Endothelial cell of umbilical vein (primary cell): ENCODE measurements at regions not wholly inside any gene's neighbourhood (a gene's known extent, or its start where the extent isn't known, plus 50 kb on each side); places are given as distances from the start of the nearest gene placed in this dataset.

Experiments used
- BruUV-seq: library from RNA; stranded (reverse); fragments of 400-500 nt; replicated peaks from 2 replicates; lab custom pipeline; 2021; lab: Mats Ljungman, UMichigan
- CTCF ChIA-PET: fragments of 300-600, 350-600 bp; sonication (Branson Sonifier 250); formaldehyde crosslinking; loops from one replicate; lab custom pipeline; 2021; ENCODE audit warnings: antibody characterized with exemption, inconsistent platforms; lab: Charles Lee
- POLR2A ChIA-PET: fragments of 300-600, 350-600 bp; sonication (Branson Sonifier 250); formaldehyde crosslinking; loops from one replicate; lab custom pipeline; 2021; ENCODE audit warnings: antibody characterized with exemption, inconsistent platforms; lab: Charles Lee
- DNase-seq: peaks from one replicate; pipeline ENCODE4 v3.0.0-alpha.2; 2011; ENCODE audit warnings: low read depth, low spot score
- FAIRE-seq: peaks from 2 replicates; lab custom pipeline; 2011; peaks lifted over from hg19 to GRCh38; lab: Jason Lieb, UNC
- H2AFZ ChIP-seq: 2 replicates; pipeline ENCODE4 v1.6.0; 2012; ENCODE audit warnings: low read depth, low read length, control low read depth, inconsistent platforms
- H3K27ac ChIP-seq: 2 replicates; pipeline ENCODE4 v1.5.1; 2011; ENCODE audit warnings: low read depth, mild to moderate bottlenecking, control low read depth, low read length, moderate library complexity; ENCODE audit not compliant: insufficient read depth
- H3K27me3 ChIP-seq, 2 experiments: 2 replicates each; pipeline versions ENCODE4 v1.6.0 to v1.6.1; 2011; ENCODE audit warnings: low read length in 2 of 2, mixed read lengths in 1 of 2; ENCODE audit not compliant: control insufficient read depth in 2 of 2, insufficient read depth in 2 of 2
- H3K36me3 ChIP-seq, 2 experiments: 2 replicates in 1 of 2; 3 replicates in 1 of 2; pipeline ENCODE4 v1.5.1; 2011; ENCODE audit warnings: low read length in 2 of 2, mild to moderate bottlenecking in 1 of 2, moderate library complexity in 1 of 2; ENCODE audit not compliant: control insufficient read depth in 2 of 2, insufficient read depth in 2 of 2; ENCODE audit errors: extremely low read depth in 1 of 2
- H3K4me1 ChIP-seq: 3 replicates; pipeline ENCODE4 v1.5.1; 2011; ENCODE audit warnings: mild to moderate bottlenecking, low read length; ENCODE audit not compliant: control insufficient read depth, insufficient read depth; ENCODE audit errors: extremely low read depth
- H3K4me2 ChIP-seq: 2 replicates; pipeline ENCODE4 v1.6.1; 2011; ENCODE audit warnings: low read length, control low read depth, mixed read lengths; ENCODE audit not compliant: insufficient read depth
- H3K4me3 ChIP-seq, 3 experiments: fragments of 200-600 bp in 1 of 3; sonication (generic), shearing (Covaris generic) in 1 of 3; replicated peaks in 1 of 3; 2 replicates each; pipeline ENCODE4 v1.5.1; 2011 to 2016; ENCODE audit warnings: control low read depth in 3 of 3, low read length in 3 of 3, mild to moderate bottlenecking in 2 of 3, inconsistent platforms in 1 of 3, low read depth in 1 of 3, moderate library complexity in 1 of 3; ENCODE audit not compliant: insufficient read depth in 1 of 3
- H3K79me2 ChIP-seq: 2 replicates; pipeline ENCODE4 v1.6.0; 2012; ENCODE audit warnings: low read length, inconsistent platforms; ENCODE audit not compliant: control insufficient read depth, insufficient read depth
- H3K9ac ChIP-seq: replicated peaks from 2 replicates; pipeline ENCODE3; 2011; ENCODE audit warnings: low read length, control low read depth; ENCODE audit not compliant: insufficient read depth; ENCODE audit errors: extremely low read depth
- H3K9me1 ChIP-seq: replicated peaks from 3 replicates; pipeline ENCODE4 v1.6.0; 2011; ENCODE audit warnings: mild to moderate bottlenecking, low read length; ENCODE audit not compliant: control insufficient read depth, insufficient read depth; ENCODE audit errors: extremely low read depth
- H3K9me3 ChIP-seq: replicated peaks from 2 replicates; pipeline ENCODE4 v1.5.1; 2012; ENCODE audit warnings: low read length, inconsistent platforms; ENCODE audit not compliant: control insufficient read depth, insufficient read depth
- H4K20me1 ChIP-seq: replicated peaks from 2 replicates; pipeline ENCODE3; 2011; ENCODE audit warnings: mild to moderate bottlenecking, low read length; ENCODE audit not compliant: control insufficient read depth, insufficient read depth; ENCODE audit errors: extremely low read depth
- CTCF ChIP-seq, 2 donors: IDR thresholded peaks; 1 replicate in 1 of 2; 2 replicates in 1 of 2; pipeline ENCODE4 v1.5.1; 2011; ENCODE audit warnings: low read length in 2 of 2, mild to moderate bottlenecking in 2 of 2, moderate library complexity in 2 of 2, control low read depth in 1 of 2, inconsistent platforms in 1 of 2, low read depth in 1 of 2; ENCODE audit not compliant: insufficient read depth in 1 of 2; ENCODE audit errors: extremely low read depth in 1 of 2
- EZH2 ChIP-seq: IDR thresholded peaks from 2 replicates; pipeline ENCODE4 v1.6.1; 2012; ENCODE audit warnings: borderline replicate concordance, low read depth, mild to moderate bottlenecking, moderate library complexity, low read length, inconsistent platforms; ENCODE audit not compliant: severe bottlenecking
- GATA2 ChIP-seq: IDR thresholded peaks from 2 replicates; pipeline ENCODE4 v1.7.0; 2011; ENCODE audit warnings: low read depth, mild to moderate bottlenecking, moderate library complexity, mixed read lengths, low read length; ENCODE audit not compliant: insufficient read length, insufficient read depth
- JUN ChIP-seq: IDR thresholded peaks from 2 replicates; pipeline ENCODE4 v1.6.1; 2011; ENCODE audit warnings: borderline replicate concordance, low read depth; ENCODE audit not compliant: insufficient read length, insufficient read depth
- MAX ChIP-seq: IDR thresholded peaks from 2 replicates; pipeline ENCODE4 v1.6.1; 2011; ENCODE audit not compliant: insufficient read depth, insufficient read length
- POLR2A ChIP-seq: IDR thresholded peaks from 2 replicates; pipeline ENCODE4 v1.6.1; 2012; ENCODE audit warnings: low read depth, mild to moderate bottlenecking, control low read depth, low read length
- POLR2AphosphoS5 ChIP-seq: IDR thresholded peaks from 2 replicates; pipeline ENCODE4 v1.6.1; 2012; ENCODE audit warnings: low read depth, mild to moderate bottlenecking, control low read depth, low read length, moderate library complexity; ENCODE audit not compliant: insufficient read depth
- dilution Hi-C: fragments of 300-500 bp; cut with MboI; formaldehyde crosslinking; loops from one replicate; pipeline ENCODE4 v1.15.0; 2019; ENCODE audit warnings: low sequenced_read_pairs; ENCODE audit not compliant: extremely low pct_ligation_motif_present
- intact Hi-C: fragments of 100-400 bp; cut with micrococcal nuclease; formaldehyde crosslinking; loops from one replicate; pipeline ENCODE4 v1.10.0; 2022

- Histone ChIP-seq H3K27ac (peak overlapping the region; percentile 55), H2AFZ (peak overlapping the region; percentile 76), H3K4me3 (no peak overlapping the region), H3K9ac (no peak overlapping the region), H3K27me3 (no peaks in the 10 kb centered on the region), H3K36me3 (no peaks in the 10 kb centered on the region), H3K4me1 (peaks cover 30% of the 10 kb centered on the region), H3K79me2 (no peaks in the 10 kb centered on the region), H3K4me2 (peak overlapping the region; percentile 17), H4K20me1 (no peaks in the 10 kb centered on the region), H3K9me1 (no peaks in the 10 kb centered on the region), H3K9me3 (no peaks in the 10 kb centered on the region)
- no peak for TF ChIP-seq MAX
- no peak for TF ChIP-seq JUN
- no peak for TF ChIP-seq GATA2
- BruUV-seq: no TSS peak
- no peak for DNase-seq
- dilution Hi-C loops (no loop called here), intact Hi-C loops (loop anchor here (5.0 kb wide), 1 partner anchor 76 kb away; no protein-coding TSS in a partner anchor)
- CTCF ChIA-PET: interaction anchor here (0.8 to 2.2 kb wide), 15 partner anchors 8 to 230 kb away, joined by 3 to 18 read pairs (median 4); no protein-coding TSS in a partner anchor
- peak; percentile 53 for FAIRE-seq
- POLR2A ChIA-PET: interaction anchor here (0.7 to 0.8 kb wide), 4 partner anchors 23 to 77 kb away, joined by 3 to 6 read pairs (median 4); no protein-coding TSS in a partner anchor
Measured at GRCh38 chr2:172231508-172231907, 128.8 kb upstream of the DLX2 start.

- Histone ChIP-seq H3K4me2 (no peak overlapping the region), H3K4me1 (peaks cover 30% of the 10 kb centered on the region), H3K79me2 (no peaks in the 10 kb centered on the region), H4K20me1 (no peaks in the 10 kb centered on the region), H3K27ac (no peak overlapping the region), H3K9me3 (no peaks in the 10 kb centered on the region), H2AFZ (no peak overlapping the region), H3K36me3 (no peaks in the 10 kb centered on the region), H3K9me1 (no peaks in the 10 kb centered on the region), H3K4me3 (no peak overlapping the region), H3K9ac (no peak overlapping the region), H3K27me3 (no peaks in the 10 kb centered on the region)
- intact Hi-C loops (loop anchor here (1.0 to 5.0 kb wide), 3 partner anchors 52 to 229 kb away; no protein-coding TSS in a partner anchor), dilution Hi-C loops (no loop called here)
- DNase-seq (no peak), FAIRE-seq (no peak)
- CTCF ChIA-PET: interaction anchor here (1.2 to 2.2 kb wide), 7 partner anchors 10 to 229 kb away, joined by 3 to 18 read pairs (median 4); no protein-coding TSS in a partner anchor
- no peak for TF ChIP-seq POLR2AphosphoS5
- no peak for TF ChIP-seq POLR2A
- no peak for TF ChIP-seq EZH2
- no peak for TF ChIP-seq CTCF (IDR thresholded peaks at IDR 0.05; ENCODE audit: extremely low read depth in 1 of 2, insufficient read depth in 1 of 2, low read depth in 1 of 2, low read length in 2 of 2)
- POLR2A ChIA-PET: no interaction called here
- no TSS peak for BruUV-seq
Measured at GRCh38 chr2:172232708-172233396, 130.2 kb upstream of the DLX2 start.
